Stimulated activated naive B cell treated with anti-CD40 and anti-IgM and Interleukin-4, amounts not matched to agents 10 μg/mL and 1 μg/mL and 100 μg/mL, for 72 hours (primary cell): ENCODE measurements at regions not wholly inside any gene's neighbourhood (a gene's known extent, or its start where the extent isn't known, plus 50 kb on each side); places are given as distances from the start of the nearest gene placed in this dataset.
"Not testable (repeated sequence)": the region's sequence is repeated elsewhere in the genome, so short reads cannot be mapped to it uniquely, and the experiment has no call there.

Experiments
- ATAC-seq, 2 donors: fragments of 150-1000 bp; cut with Tn5 transposase; replicated peaks; 2 replicates each; pipeline ENCODE4 v1.10.0; 2021; ENCODE audit warnings: moderate library complexity in 1 of 2
- DNase-seq: peaks from one replicate; pipeline ENCODE4 v3.0.0; 2021
- H3K27ac Mint-ChIP-seq: one replicate; pipeline ENCODE4 v1.8.0; 2022; ENCODE audit warnings: mild to moderate bottlenecking, mixed read lengths
- H3K27me3 Mint-ChIP-seq, 2 donors: one replicate each; pipeline ENCODE4 v1.8.0; 2022; ENCODE audit warnings: mixed read lengths in 2 of 2
- H3K36me3 Mint-ChIP-seq, 2 donors: one replicate each; pipeline ENCODE4 v1.8.0; 2022; ENCODE audit warnings: mixed read lengths in 2 of 2, mild to moderate bottlenecking in 1 of 2
- H3K4me1 Mint-ChIP-seq, 2 donors: one replicate each; pipeline ENCODE4 v1.8.0; 2022; ENCODE audit warnings: mixed read lengths in 2 of 2, mild to moderate bottlenecking in 1 of 2
- H3K4me3 Mint-ChIP-seq, 2 donors: one replicate each; pipeline ENCODE4 v1.8.0; 2022; ENCODE audit warnings: mild to moderate bottlenecking in 2 of 2, mixed read lengths in 2 of 2, moderate library complexity in 1 of 2
- H3K9me3 Mint-ChIP-seq, 2 donors: one replicate each; pipeline ENCODE4 v1.8.0; 2022; ENCODE audit warnings: mixed read lengths in 2 of 2, mild to moderate bottlenecking in 1 of 2

GRCh38 chr16:17560548-17560947 lies 89.8 kb upstream of the XYLT1 start:
- H3K36me3 Mint-ChIP-seq = no peaks in the 10 kb centered on the region
- peaks cover 0 to 7% of the 10 kb centered on the region in 2 donors for H3K4me1 Mint-ChIP-seq
- no peak for ATAC-seq
- no peak for DNase-seq
- no peak overlapping the region for H3K4me3 Mint-ChIP-seq
- peaks cover 25 to 53% of the 10 kb centered on the region in 2 donors for H3K27me3 Mint-ChIP-seq
- no peaks in the 10 kb centered on the region for H3K9me3 Mint-ChIP-seq
- no peak overlapping the region for H3K27ac Mint-ChIP-seq

GRCh38 chr16:17559394-17559793 lies 88.6 kb upstream of the XYLT1 start:
- Mint-ChIP-seq H3K36me3 (no peaks in the 10 kb centered on the region), H3K4me3 (no peak overlapping the region), H3K9me3 (no peaks in the 10 kb centered on the region), H3K4me1 (peaks cover 0 to 5% of the 10 kb centered on the region in 2 donors), H3K27ac (no peak overlapping the region), H3K27me3 (peaks cover 24 to 51% of the 10 kb centered on the region in 2 donors)
- ATAC-seq = no peak
- DNase-seq = no peak

GRCh38 chr16:17557949-17558348 lies 87.2 kb upstream of the XYLT1 start:
- peaks cover 23 to 51% of the 10 kb centered on the region in 2 donors for H3K27me3 Mint-ChIP-seq
- DNase-seq (no peak), ATAC-seq (no peak)
- H3K9me3 Mint-ChIP-seq = no peaks in the 10 kb centered on the region
- no peak overlapping the region for H3K4me3 Mint-ChIP-seq
- peaks cover 0 to 5% of the 10 kb centered on the region in 2 donors for H3K4me1 Mint-ChIP-seq
- no peak overlapping the region for H3K27ac Mint-ChIP-seq
- no peaks in the 10 kb centered on the region for H3K36me3 Mint-ChIP-seq

- no peaks in the 10 kb centered on the region for H3K36me3 Mint-ChIP-seq
- H3K4me1 Mint-ChIP-seq = peaks cover 0 to 5% of the 10 kb centered on the region in 2 donors
- no peak for DNase-seq
- no peak for ATAC-seq
- no peaks in the 10 kb centered on the region for H3K9me3 Mint-ChIP-seq
- H3K27ac Mint-ChIP-seq = no peak overlapping the region
- no peak overlapping the region for H3K4me3 Mint-ChIP-seq
- H3K27me3 Mint-ChIP-seq = peaks cover 23 to 51% of the 10 kb centered on the region in 2 donors
Measured at GRCh38 chr16:17557480-17557879, 86.7 kb upstream of the XYLT1 start.

GRCh38 chr16:17556276-17557052 lies 85.7 kb upstream of the XYLT1 start:
- no peak for DNase-seq
- Mint-ChIP-seq H3K27ac (no peak overlapping the region), H3K4me1 (peaks cover 0 to 5% of the 10 kb centered on the region in 2 donors), H3K4me3 (no peak overlapping the region), H3K27me3 (peaks cover 27 to 54% of the 10 kb centered on the region in 2 donors), H3K36me3 (no peaks in the 10 kb centered on the region), H3K9me3 (no peaks in the 10 kb centered on the region)
- ATAC-seq = peak; percentile 65 to 68

GRCh38 chr16:17555176-17555575 lies 84.4 kb upstream of the XYLT1 start:
- no peak for ATAC-seq
- peaks cover 0 to 5% of the 10 kb centered on the region in 2 donors for H3K4me1 Mint-ChIP-seq
- no peak overlapping the region for H3K4me3 Mint-ChIP-seq
- H3K9me3 Mint-ChIP-seq = no peaks in the 10 kb centered on the region
- no peaks in the 10 kb centered on the region for H3K36me3 Mint-ChIP-seq
- no peak for DNase-seq
- H3K27me3 Mint-ChIP-seq = peaks cover 22 to 46% of the 10 kb centered on the region in 2 donors
- H3K27ac Mint-ChIP-seq = no peak overlapping the region

- ATAC-seq (no peak), DNase-seq (no peak)
- H3K4me1 Mint-ChIP-seq = peaks cover 0 to 4% of the 10 kb centered on the region in 2 donors
- H3K9me3 Mint-ChIP-seq = no peaks in the 10 kb centered on the region
- H3K36me3 Mint-ChIP-seq = no peaks in the 10 kb centered on the region
- no peak overlapping the region for H3K4me3 Mint-ChIP-seq
- no peak overlapping the region for H3K27ac Mint-ChIP-seq
- peaks cover 21 to 30% of the 10 kb centered on the region in 2 donors for H3K27me3 Mint-ChIP-seq
Measured at GRCh38 chr16:17552351-17552750, 81.6 kb upstream of the XYLT1 start.

- H3K36me3 Mint-ChIP-seq, H3K4me3 Mint-ChIP-seq, H3K9me3 Mint-ChIP-seq, ATAC-seq, H3K27ac Mint-ChIP-seq, H3K4me1 Mint-ChIP-seq, DNase-seq: not testable (repeated sequence)
- peaks cover 21 to 30% of the 10 kb centered on the region in 2 donors for H3K27me3 Mint-ChIP-seq
Measured at GRCh38 chr16:17551682-17552081, 80.9 kb upstream of the XYLT1 start.

- H3K4me1 Mint-ChIP-seq = peaks cover 0 to 4% of the 10 kb centered on the region in 2 donors
Measured at GRCh38 chr16:17548825-17549224, 78.1 kb upstream of the XYLT1 start.

GRCh38 chr16:17544785-17545184 lies 74.0 kb upstream of the XYLT1 start:
- no peak overlapping the region for H3K27ac Mint-ChIP-seq
- peaks cover 5 to 7% of the 10 kb centered on the region in 2 donors for H3K27me3 Mint-ChIP-seq
- peaks cover 0 to 4% of the 10 kb centered on the region in 2 donors for H3K9me3 Mint-ChIP-seq
- H3K36me3 Mint-ChIP-seq = no peaks in the 10 kb centered on the region
- DNase-seq (no peak), ATAC-seq (no peak)
- peaks cover 0 to 4% of the 10 kb centered on the region in 2 donors for H3K4me1 Mint-ChIP-seq
- no peak overlapping the region for H3K4me3 Mint-ChIP-seq

More at GRCh38 chr16:17548825-17549224, 78.1 kb upstream of the XYLT1 start:
- H3K36me3 Mint-ChIP-seq = no peaks in the 10 kb centered on the region
- DNase-seq = no peak
- no peak overlapping the region for H3K4me3 Mint-ChIP-seq
- peaks cover 0 to 4% of the 10 kb centered on the region in 2 donors for H3K9me3 Mint-ChIP-seq
- H3K27me3 Mint-ChIP-seq = peaks cover 17 to 28% of the 10 kb centered on the region in 2 donors
- no peak for ATAC-seq
- no peak overlapping the region for H3K27ac Mint-ChIP-seq

- no peak overlapping the region for H3K27ac Mint-ChIP-seq
- peaks cover 0 to 4% of the 10 kb centered on the region in 2 donors for H3K9me3 Mint-ChIP-seq
- H3K4me1 Mint-ChIP-seq = peaks cover 0 to 4% of the 10 kb centered on the region in 2 donors
- DNase-seq (no peak), ATAC-seq (no peak)
- H3K27me3 Mint-ChIP-seq = peaks cover 10% of the 10 kb centered on the region in 2 donors
- no peaks in the 10 kb centered on the region for H3K36me3 Mint-ChIP-seq
- H3K4me3 Mint-ChIP-seq = no peak overlapping the region
Measured at GRCh38 chr16:17544304-17544703, 73.5 kb upstream of the XYLT1 start.

- Mint-ChIP-seq H3K4me3 (no peak overlapping the region), H3K27ac (no peak overlapping the region), H3K4me1 (no peaks in the 10 kb centered on the region), H3K36me3 (no peaks in the 10 kb centered on the region), H3K27me3 (peaks cover 14 to 20% of the 10 kb centered on the region in 2 donors), H3K9me3 (peaks cover 0 to 4% of the 10 kb centered on the region in 2 donors)
- ATAC-seq (no peak), DNase-seq (no peak)
Measured at GRCh38 chr16:17543073-17543472, 72.3 kb upstream of the XYLT1 start.

GRCh38 chr16:17541324-17541723 lies 70.6 kb upstream of the XYLT1 start:
- no peaks in the 10 kb centered on the region for H3K36me3 Mint-ChIP-seq
- no peak for DNase-seq
- no peaks in the 10 kb centered on the region for H3K4me1 Mint-ChIP-seq
- H3K9me3 Mint-ChIP-seq = peaks cover 0 to 4% of the 10 kb centered on the region in 2 donors
- no peak overlapping the region for H3K4me3 Mint-ChIP-seq
- no peak for ATAC-seq
- peaks cover 18 to 27% of the 10 kb centered on the region in 2 donors for H3K27me3 Mint-ChIP-seq
- no peak overlapping the region for H3K27ac Mint-ChIP-seq

- H3K36me3 Mint-ChIP-seq = no peaks in the 10 kb centered on the region
Measured at GRCh38 chr16:17538927-17539326, 68.2 kb upstream of the XYLT1 start.

More at GRCh38 chr16:17538927-17539326, 68.2 kb upstream of the XYLT1 start:
- no peak overlapping the region for H3K4me3 Mint-ChIP-seq
- H3K27ac Mint-ChIP-seq = no peak overlapping the region
- DNase-seq (no peak), ATAC-seq (no peak)
- H3K4me1 Mint-ChIP-seq = peaks cover 1 to 4% of the 10 kb centered on the region in 2 donors
- no peaks in the 10 kb centered on the region for H3K9me3 Mint-ChIP-seq
- peaks cover 26 to 35% of the 10 kb centered on the region in 2 donors for H3K27me3 Mint-ChIP-seq
